CD4-positive, alpha-beta T cell treated with Interferon gamma for 1 hour (primary cell): ENCODE measurements at regions not wholly inside any gene's neighbourhood (a gene's known extent, or its start where the extent isn't known, plus 50 kb on each side); places are given as distances from the start of the nearest gene placed in this dataset.

Source experiments
- DNase-seq: peaks from one replicate; pipeline ENCODE4 v3.0.0-alpha.2; 2020

DNA sequence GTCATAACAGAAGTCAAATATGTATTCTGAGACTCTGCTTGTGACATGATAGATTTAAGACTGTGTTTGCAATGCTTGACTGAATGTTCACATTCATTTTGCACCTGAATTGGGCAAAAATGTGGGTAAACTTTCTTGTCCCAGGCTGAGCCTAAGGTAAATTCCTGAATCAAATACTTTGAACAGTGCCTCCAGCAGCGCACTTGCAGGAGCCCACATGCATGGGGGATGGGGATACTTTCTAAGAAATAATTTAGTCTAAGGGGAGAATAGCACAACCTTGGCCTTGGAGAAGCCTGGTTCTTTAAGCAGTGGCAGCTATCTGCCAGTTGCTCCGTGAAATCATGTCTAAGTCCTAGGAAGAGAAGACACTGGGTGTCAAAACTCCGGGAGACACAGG is 163.5 kb upstream of the EGFLAM start:
- no peak for DNase-seq

DNA sequence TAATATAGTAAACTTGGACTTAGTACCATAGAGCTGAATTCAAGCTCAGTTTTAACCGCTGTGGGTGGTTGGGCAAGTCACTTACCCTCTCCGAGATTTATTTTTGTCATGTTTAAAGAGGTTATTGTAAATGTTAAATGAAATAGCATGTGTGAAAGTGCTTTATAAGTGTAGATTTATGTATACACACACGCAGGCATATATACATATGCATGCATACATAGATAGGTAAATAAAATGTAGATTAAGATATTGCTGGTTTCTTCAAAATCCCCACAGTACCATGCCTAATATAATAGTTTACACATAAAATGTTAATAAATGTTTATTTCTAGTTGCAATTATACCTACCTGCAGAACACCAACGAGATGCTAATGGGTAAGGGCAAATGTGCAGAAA is 164.5 kb upstream of the EGFLAM start:
- DNase-seq, result no peak

DNA sequence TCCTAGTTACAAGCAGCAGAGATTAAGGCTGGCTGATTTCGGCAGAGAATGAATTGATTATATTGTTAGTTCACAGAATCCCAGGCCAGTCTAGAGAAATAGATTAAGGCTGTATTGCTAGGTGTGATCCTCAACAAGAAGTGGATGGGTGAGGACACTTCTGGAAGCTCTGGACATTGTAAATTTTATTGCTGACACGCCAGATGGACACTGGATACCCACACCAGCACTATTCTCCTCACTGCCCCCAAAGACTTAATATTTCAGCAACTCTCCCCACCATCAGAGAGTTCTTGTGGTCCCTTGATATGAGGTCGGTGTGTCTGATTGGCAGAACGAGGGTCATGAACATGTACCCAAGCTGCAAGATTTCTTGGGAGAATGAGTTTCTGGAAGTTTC is 171.6 kb upstream of the EGFLAM start:
- no peak for DNase-seq

DNA sequence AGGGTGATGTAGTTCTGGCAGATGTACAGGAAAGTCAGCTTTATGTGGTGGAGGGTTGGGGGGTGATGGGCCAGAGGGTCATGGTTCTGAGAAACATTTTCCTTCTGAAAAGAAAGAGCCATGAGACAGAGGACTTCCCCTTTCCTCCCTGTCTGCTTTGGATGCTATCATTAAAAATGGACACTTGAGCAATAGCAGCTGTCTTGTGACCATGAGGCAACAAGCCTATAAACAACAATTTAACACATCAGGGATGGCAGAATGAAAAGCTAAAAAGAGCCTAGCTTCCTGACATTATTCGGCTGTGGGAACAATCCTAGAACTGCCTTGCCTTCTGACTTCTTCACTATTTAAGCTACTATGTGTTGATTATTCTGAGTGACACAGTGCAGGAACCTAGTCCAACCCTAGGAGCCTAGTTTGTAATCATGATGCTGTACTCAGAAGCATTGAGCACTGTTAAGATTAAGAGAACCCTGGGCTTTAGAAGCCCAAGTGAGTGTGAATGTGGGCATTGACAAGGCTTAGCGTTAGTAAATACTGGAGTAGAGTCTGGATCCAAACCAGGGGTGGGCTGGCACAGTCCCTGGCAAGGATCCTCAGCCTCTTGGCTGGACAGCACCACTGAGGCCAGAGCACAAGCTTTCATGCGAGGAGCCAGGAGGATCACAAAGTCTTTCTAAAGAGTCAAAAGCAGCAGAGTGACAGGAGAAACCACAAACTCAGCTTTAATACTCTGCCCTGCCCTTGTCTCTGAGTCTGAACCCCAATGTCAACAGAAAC is 178.5 kb upstream of the EGFLAM start:
- no peak for DNase-seq

DNA sequence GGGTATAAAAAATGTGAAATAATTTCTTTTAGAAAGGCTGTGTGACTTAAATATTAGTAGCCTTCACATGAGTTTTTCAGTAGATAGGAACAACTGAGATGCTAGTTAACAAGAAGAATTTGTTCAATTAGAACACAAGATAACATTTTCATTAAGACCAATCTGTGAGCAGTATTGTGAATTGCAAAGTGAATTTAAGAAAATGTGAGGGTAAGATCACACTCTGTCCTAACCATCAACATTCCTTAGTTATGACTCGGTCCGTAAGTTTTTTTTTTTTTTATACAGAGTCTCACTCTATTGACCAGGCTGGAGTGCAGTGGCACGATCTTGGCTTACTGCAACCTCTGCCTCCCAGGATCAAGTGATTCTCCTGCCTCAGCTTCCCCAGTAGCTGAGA is 180.2 kb upstream of the EGFLAM start:
- no peak for DNase-seq

GRCh38 chr5:38077652-38078051 is 180.7 kb upstream of the EGFLAM start:
- DNase-seq, result no peak

GRCh38 chr5:38071831-38072694 is 186.3 kb upstream of the EGFLAM start:
- DNase-seq, result no peak

DNA sequence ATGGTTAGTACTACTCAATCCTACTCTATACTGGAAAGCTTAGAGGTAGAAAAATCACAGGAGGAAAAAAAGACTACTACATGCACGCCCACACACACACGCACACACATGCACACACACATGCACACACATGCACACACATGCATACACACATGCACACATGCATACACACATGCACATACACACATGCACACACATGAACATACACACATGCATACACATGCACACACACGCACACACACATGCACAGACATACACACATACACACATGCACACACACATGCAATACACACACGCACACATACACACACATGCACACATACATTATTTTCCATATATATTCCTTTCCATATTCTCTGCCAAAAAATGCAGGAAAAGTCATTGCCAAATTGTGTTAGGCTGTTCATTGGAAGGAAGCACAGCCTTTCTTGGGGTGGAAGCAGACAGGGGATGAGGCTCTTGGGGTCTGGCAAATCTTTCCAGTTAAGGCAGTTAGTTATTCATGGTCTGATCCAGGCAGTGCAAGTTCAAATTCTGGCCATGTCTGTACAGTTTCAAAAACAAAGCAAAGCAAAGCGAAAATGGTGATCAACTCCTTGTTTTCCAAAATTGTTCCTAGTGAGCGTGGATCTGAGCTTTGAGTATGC is 187.9 kb upstream of the EGFLAM start:
- no peak for DNase-seq

- no peak for DNase-seq
These were observed 189.0 kb upstream of the EGFLAM start for GRCh38 chr5:38069360-38069759.

- DNase-seq, result no peak
These were observed 198.0 kb upstream of the EGFLAM start for GRCh38 chr5:38060354-38060753.

DNA sequence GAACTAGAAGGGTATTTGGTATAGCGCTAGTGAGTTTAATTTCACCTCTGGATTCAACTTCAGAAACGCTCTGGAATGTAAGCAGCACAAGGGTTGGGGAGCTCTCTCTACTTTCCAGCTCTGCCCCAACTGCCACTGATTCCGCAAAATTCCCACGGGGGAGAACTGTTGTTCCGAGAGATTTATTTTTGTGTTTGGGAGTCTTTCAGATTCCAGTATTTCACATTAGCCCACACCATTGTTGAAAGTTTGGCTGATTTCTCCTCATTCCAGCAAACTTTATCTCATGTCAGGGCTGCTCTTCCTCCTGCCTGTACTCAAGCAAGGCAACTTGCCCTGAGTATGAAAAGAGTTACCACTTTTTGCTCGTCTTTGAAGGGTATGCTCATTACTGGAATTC is 198.5 kb upstream of the EGFLAM start:
- no peak for DNase-seq

GRCh38 chr5:38051711-38052511 is 206.4 kb upstream of the EGFLAM start:
- no peak for DNase-seq

DNA sequence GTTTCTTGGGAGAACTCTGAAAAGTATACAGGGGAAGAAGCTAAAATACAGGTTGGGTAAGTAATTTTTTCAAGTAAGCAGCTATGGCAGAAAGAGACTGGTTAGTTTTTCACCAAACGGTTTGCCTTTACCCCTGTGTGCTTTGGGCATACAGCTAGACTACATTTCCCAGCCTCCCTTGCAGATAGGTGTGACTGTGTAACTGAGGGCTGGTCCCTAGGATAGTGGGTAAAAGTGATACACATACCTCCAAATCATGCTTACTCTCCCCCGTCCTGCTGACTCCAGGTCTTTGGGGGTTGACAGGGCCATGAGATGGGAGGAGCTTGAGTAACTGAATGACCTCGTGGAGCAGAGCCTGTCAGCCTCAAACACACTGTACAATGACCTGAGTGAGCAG is 208.6 kb upstream of the GDNF start:
- no peak for DNase-seq

- DNase-seq, result no peak
These were observed 206.3 kb upstream of the GDNF start for GRCh38 chr5:38046103-38046502.

- DNase-seq, result no peak
These were observed 205.6 kb upstream of the GDNF start for GRCh38 chr5:38045446-38045845.

- DNase-seq, result no peak
These were observed 200.0 kb upstream of the GDNF start for GRCh38 chr5:38039826-38040225.

- no peak for DNase-seq
These were observed 199.2 kb upstream of the GDNF start for GRCh38 chr5:38039091-38039490.

DNA sequence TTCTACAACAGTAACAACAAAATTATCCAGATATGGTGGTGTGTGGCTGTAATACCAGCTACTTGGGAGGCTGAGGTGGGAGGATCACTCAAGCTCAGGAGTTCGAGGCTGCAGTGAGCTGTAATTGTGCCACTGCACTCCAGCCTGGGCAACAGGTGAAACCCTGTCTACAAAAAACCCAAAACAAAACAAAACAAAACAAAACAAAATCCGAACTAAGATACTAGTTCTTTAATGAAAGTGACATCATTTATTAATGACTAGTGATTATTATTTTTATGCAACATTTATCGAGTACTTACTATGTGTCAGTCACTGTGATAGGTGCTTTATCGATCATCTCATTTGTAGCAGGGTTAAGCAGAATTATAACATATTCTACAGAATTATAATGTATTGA is 196.9 kb upstream of the GDNF start:
- DNase-seq, result no peak

DNA sequence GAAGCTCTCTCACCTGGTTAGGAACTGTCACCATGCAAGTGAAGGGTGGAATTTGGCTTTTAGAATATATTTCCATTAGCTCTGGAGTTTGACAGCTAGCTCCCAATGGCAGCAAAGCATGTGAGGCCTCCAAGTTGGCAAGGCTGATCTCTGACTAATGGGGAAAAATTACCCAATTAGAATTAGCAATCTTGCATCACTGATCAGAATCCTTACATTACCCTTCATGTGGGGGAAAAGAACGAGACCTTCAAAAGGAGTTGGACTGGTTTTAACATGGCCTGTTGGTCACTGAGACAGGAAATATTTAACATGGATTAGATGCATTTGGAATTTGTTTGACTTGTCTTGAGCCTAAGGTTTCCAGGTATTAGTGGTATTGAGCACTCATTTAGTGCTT is 192.3 kb upstream of the GDNF start:
- DNase-seq, result no peak

DNA sequence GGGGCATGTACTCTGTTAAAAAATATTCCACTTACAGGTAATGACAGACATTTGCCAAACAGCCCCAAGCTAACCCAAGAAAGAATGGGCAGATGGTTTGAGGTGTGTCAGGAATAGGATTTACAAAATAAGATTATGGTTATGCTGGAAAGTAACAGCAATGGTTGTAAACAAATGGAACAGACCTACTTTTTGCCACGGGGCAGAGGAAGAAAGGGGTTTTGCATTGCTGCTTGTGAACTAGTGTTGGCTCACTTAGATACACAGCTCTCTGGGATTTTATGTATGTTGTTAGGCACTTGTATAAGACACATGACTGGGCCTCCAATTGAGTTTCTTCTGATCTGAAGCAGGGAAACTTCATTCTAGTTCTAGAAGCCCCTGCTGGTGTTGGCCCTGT is 191.5 kb upstream of the GDNF start:
- DNase-seq, result no peak

- DNase-seq, result no peak
These were observed 189.7 kb upstream of the GDNF start for GRCh38 chr5:38029397-38030065.

DNA sequence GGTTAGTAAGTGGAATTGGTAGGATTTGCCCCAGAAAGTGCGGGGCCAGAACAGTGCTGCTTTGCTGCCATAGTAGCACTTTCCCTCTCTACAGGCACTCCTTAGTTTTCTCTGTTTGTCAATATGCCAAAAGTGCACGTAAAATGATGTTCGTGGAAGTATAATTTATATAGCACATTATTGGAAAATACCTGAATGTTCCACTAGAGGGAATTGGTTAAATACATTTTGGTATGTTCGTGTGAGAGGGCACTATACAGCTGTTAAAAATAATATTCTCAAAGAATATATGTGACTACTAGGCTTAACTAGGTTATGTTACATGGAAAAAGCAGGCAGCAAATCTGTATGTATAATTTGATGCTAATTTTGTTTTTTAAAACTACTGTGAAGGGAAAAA is 184.0 kb upstream of the GDNF start:
- no peak for DNase-seq
